ENCODE measurements at regions not wholly inside any gene's neighbourhood (a gene's known extent, or its start where the extent isn't known, plus 50 kb on each side); places are given as distances from the start of the nearest gene placed in this dataset.

DNA sequence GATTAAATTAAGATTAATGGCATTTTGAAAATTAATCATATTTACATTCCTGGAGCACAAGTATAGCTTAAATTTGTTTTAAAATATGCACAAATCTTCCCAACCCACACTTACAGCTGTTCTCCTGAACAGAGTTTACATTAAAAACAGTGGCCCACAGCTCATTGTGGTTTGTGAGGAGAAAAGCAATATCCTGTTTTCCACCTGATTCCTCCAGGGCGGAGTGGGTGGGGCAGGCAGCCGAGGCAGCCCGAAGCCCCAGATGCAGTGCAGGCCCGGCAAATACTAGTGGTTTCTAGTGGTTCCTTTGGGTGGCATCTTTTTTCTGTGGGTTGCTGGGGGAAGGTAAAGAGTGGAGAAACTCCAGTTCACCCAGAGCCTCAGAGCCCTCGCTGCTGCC, 280.8 kb downstream of the ARHGAP12 start:
- no peak for TF ChIP-seq EZH2 (IDR thresholded peaks at IDR 0.05; ENCODE audit: low read length)
- TF ChIP-seq, protein P1, sequence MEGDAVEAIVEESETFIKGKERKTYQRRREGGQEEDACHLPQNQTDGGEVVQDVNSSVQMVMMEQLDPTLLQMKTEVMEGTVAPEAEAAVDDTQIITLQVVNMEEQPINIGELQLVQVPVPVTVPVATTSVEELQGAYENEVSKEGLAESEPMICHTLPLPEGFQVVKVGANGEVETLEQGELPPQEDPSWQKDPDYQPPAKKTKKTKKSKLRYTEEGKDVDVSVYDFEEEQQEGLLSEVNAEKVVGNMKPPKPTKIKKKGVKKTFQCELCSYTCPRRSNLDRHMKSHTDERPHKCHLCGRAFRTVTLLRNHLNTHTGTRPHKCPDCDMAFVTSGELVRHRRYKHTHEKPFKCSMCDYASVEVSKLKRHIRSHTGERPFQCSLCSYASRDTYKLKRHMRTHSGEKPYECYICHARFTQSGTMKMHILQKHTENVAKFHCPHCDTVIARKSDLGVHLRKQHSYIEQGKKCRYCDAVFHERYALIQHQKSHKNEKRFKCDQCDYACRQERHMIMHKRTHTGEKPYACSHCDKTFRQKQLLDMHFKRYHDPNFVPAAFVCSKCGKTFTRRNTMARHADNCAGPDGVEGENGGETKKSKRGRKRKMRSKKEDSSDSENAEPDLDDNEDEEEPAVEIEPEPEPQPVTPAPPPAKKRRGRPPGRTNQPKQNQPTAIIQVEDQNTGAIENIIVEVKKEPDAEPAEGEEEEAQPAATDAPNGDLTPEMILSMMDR (optimal IDR thresholded peaks at IDR 0.05 in 1 of 3, IDR thresholded peaks at IDR 0.05 in 1 of 3, conservative IDR thresholded peaks at IDR 0.05 in 1 of 3; ENCODE audit: extremely low read depth in 1 of 3, insufficient read depth in 2 of 3, low read length in 3 of 3): no peak
